Effector CD4-positive, alpha-beta T cell (primary cell): ENCODE measurements at regions not wholly inside any gene's neighbourhood (a gene's known extent, or its start where the extent isn't known, plus 50 kb on each side); places are given as distances from the start of the nearest gene placed in this dataset.
"Not testable (repeated sequence)": the region's sequence is repeated elsewhere in the genome, so short reads cannot be mapped to it uniquely, and the experiment has no call there.

Source experiments
- DNase-seq: peaks from one replicate; pipeline ENCODE4 v3.0.0-alpha.2; 2020

DNA sequence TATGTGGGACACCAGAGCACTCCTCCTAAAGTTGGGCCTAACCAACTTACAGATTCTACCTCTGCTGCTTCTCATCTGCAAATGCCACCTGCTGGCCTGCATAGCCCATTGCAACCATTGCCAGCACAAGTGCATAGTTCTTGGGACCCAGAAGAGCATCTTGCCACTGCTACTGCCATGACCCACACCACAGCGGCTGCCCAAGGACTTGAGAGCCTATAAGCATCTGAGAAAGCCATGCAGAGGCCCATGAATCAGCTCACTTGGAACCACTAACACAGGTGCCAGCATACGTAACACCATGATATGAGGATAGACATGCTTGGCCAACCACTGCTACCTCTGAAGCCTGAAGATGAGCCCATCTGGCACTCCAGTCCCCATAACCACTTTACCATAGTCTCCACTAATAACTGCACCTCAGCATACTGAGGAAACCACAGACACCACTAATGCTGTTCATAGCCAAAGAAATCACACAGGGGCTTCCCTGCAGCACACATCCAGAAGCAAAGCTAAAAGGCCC is 258.1 kb upstream of the AGTR2 start:
- no peak for DNase-seq

DNA sequence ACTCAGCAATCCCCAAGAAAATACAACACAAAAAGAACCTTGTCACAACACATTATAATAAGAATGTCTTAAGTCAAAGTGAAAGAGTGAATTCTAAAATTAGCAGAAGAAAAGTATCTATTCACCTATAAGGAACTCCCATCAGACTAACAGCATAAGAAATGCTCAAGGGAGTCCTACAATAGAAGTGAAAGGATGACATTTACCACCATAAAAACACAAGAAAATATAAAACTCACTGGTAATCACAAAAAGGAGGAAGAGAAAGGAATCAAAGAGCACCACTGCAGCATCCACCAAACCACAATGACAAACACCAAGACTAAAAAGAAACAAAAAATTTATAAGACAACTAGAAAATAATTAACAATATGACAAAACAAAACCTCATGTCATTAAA is 257.0 kb upstream of the AGTR2 start:
- no peak for DNase-seq

DNA sequence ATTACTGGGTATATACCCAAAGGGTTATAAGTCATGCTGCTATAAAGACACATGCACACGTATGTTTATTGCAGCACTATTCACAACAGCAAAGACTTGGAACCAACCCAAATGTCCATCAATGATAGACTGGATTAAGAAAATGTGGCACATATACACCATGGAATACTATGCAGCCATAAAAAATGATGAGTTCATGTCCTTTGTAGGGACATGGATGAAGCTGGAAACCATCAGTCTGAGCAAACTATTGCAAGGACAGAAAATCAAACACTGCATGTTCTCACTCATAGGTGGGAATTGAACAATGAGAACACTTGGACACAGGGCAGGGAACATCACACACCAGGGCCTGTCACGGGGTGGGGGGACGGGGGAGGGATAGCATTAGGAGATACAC is 254.9 kb upstream of the AGTR2 start:
- not testable (repeated sequence) for DNase-seq

DNA sequence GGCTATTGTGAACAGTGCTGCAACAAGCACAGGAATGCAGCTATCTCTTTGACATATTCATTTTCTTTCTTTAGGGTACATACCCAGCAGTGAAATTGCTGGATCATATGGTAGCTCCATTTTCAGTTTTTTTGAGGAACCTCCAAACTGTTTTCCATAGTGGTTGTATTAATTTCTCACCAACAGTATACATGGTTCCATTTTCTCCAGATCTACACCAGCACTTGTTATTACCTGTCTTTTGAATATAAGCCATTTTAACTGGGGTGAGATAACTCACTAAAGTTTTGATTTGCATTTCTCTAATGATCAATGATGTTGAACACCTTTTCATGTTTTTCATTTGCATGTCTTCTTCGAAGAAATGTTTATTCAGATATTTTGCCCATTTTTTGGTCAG is 241.1 kb upstream of the AGTR2 start:
- DNase-seq: no peak

DNA sequence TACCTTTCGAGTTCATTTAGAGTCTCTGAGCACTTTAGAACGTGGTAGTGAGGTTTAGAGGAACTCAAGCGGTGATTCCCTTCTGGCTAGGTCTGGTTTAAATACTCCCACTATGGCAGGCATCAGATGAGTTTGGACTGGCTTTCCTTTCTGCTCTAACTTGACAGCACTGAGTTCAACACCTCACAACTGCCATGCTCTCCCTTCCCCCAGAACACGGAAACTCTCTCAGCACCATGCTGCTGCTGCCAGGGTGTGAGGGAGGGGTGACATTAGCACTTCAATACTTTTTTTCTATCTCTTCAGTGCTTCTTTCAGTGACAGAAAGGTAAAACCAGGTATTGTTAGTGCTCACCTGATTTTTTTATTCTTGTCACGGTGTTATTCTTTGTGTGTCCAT is 234.5 kb upstream of the AGTR2 start:
- no peak for DNase-seq

DNA sequence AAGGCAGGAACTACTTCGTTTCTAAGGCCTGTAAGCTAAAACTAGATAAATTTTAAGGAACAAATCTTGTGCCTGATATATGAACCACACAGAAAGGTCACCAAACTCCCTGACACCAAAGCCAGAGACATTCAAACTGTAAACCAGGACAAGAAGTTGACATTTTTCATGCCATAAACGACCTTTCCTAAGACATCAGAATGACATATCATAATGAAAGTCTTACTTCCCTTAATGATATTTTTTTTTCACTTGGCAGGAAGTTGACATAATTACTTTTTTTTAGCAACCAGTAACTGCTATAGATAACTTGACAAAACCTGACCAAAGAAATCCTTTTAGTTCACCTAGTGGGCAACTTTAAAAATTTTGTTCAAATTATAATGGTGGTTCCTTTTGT is 231.5 kb upstream of the AGTR2 start:
- DNase-seq: no peak

DNA sequence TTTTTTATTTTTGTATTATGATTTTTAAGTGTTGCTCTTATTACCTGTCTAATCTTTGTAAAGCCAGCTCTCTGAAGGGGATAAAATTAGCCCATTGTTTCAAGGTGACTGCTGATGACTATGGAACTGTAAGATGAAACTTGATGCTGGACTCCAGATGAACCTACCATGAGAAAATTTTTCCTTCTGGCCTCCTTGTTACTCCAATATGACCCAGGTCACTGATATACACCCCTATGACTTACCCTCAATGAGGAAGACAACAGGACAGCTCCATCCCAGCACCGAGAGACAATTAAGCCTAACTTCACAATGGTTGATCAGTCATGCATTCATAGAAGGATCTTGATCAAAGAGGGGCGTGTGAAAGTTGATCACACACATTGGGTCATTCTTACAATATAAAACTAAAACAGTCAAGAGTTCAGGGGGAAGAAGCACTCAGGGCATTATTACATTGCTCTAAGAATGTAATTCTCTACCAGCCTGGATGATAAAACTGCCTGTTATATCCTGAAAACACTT is 230.8 kb upstream of the AGTR2 start:
- DNase-seq: no peak

DNA sequence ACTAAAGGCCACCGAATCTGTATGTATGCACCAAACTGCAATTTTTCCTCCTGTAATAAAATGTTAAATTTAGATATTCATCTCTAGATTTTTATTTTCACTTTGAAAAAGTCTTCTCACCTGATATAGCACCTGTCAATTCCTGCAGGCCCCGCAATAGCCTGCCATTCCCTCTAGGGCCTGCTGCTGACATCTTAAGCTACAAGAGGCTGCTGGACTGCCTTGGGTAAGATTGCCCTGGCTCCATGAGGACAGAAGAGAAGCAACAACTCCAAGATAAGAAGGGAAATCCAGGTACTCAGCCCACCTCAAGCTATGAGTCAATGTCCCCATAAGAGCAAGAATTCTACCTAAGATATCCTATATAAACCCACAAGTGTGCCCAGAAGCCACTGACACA is 230.2 kb upstream of the AGTR2 start:
- no peak for DNase-seq

DNA sequence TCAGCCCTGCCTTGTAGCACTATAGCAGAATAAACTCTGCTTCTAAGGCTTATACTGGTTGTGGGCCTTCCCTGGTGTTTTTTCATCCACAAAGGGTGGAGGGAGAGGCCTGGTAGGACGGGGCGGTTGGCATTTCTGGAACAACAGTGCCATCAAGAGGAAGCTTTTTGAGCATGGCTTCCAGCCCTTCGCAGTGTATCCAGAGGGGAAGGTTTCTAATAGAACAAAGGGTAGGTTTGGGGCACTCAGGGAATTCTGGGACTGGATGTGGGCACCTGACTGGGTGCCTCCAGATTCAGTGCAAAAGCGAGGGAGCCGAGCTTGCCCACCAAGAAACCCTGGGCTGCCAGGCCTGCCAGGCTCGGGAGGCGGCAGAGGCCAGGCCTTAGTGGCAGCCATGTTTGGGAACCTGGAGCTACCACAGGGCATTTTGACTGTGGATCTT is 229.6 kb upstream of the AGTR2 start:
- peak; percentile 27 for DNase-seq

DNA sequence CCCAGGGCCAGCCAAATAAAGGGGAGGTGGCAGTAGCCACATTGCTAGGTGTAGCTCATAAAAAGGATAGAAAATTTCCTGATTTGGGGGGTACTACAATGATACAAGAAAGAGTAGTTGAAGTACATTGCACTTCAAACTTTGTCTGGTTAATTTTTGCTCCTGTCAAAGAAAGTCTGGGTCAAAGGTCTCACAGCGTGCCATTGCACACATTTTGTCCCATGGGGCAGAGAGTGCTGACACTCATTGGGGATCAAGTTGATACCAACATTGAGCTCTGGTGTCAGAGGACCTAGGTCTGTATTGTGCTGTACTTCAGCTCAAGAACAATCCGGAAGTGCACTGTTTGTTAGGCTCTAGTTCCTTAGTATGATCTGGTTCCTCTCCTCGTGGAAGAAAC is 229.2 kb upstream of the AGTR2 start:
- no peak for DNase-seq

DNA sequence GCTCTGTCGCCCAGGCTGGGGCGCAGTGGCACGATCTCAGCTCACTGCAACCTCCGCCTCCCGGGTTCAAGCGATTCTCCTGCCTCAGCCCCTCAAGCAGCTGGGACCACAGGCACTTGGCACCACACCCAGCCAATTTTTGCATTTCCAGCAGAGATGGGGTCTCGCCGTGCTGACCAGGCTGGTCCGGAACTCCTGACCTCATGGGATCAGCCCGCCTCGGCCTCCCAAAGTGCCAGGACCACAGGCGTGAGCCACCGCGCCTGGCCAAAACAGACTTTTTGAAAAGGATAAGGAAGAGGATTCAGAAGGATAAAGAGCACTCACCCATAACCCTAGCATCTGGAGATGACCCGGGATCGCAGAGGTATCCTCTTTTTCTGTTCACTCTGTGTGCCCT is 224.5 kb upstream of the AGTR2 start:
- no peak for DNase-seq

DNA sequence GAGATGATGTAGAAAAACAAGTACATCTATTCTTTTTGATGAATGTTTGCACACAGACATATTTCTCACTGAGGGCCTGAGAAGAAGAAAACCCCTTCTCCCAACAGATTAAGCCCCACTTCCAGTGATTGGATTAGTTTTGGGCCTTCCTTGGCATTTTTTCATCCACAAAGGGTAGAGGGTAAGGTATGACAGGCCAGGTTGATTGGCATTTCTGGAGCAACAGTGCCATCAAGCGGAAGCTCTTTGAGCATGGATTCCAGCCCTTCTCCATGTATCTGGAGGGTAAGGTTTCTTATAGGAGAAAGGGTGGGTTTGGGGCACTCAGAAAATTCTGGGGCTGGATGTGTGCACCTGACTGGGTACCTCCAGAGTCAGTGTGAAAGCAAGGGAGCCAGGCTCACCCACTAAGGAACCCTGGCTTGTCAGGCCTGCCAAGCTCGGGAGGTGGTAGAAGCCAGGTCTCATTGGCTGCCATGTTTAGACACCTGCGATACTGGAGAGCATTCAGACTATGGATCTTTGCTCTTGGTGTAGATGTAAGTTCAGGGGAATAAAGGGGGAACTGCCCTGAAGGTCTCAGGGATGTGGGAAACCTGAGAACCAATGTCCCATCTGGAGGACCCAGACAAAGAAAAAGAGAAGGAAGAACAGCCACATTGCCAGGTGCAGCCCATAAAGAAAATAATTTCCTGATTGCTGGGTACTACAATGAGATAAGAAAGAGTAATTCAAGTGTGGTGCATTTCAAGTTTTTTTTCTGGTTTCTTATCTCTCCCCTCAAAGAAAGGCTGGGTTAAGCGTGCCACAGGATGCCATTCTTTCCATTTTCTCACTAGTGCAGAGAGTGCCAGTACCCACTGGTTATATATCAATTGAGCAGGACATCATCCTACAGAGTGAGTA is 222.3 kb upstream of the AGTR2 start:
- DNase-seq: no peak

DNA sequence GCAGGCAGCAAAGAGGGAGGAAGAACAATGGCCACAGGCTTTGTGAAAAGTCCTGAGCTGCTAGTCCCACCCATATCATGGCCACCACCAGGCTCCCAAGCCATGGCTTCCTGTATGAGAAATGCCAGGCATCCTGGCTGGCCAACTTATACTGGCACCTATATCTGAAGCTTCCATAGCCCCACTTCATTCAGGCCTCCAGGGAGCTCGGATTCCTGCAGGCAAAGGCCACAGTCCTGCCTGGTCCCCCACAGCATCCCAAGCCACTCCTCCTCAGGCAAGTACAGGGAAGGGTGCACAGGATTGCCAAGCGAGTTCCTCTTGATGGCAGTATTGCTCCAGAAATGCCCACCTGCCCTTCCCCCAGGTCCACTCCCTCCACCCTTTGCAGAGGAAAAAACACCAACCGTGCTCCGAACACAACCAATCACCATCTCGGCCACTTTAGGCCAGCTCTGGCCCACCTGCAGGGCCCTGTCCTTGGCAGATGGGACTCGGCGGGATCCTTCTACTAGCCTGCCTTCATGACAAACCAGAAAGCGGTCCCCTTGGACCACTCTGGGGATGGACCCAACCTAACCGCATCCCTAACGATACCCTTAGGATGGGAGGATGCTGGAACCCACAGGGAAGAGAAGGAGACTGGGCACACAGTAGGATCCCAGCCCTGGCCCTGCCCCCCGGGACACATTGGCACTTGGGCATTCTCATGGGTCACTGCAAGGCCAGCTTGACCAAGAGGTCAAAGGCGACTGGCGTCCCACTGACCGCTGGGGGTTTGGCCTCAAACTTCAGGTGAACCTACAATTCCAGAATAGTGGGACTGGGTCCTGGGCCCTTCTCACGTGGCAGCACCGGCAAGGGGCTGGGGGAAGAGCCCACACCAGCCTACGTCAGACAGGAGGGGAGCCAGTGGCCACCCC is 220.4 kb upstream of the AGTR2 start:
- DNase-seq: no peak

DNA sequence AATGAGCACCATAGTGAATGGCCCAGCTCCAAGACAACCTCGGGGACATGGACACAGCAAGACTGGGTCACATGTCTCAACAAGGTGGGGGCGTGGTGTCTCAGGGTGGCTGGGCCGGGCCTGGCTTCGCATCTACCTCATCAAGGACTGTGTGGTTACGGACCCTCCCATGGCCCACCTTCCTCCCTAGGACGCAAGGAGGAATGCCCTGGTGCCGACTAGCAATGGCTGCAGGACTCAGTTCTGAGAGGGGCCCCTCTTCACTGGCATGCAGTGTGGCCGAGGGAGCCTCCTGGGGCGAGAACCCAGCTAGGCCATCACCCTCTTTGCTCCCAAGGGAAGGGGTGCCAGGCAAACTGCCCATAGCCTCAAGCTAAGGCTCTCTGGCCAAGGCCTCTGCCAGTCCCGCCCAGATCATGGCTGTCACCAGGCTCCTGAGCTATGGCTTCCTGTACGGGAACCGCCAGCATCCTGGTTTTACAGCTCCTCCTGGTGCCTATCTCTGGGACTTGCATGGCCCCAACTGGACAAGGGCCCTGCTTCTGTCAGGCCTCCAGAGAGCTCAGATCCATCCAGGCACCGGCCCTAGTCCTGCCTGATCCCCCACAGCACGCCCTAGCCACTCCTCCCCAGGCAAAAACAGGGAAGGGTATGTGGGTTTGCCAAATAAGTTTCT is 218.0 kb upstream of the AGTR2 start:
- no peak for DNase-seq

DNA sequence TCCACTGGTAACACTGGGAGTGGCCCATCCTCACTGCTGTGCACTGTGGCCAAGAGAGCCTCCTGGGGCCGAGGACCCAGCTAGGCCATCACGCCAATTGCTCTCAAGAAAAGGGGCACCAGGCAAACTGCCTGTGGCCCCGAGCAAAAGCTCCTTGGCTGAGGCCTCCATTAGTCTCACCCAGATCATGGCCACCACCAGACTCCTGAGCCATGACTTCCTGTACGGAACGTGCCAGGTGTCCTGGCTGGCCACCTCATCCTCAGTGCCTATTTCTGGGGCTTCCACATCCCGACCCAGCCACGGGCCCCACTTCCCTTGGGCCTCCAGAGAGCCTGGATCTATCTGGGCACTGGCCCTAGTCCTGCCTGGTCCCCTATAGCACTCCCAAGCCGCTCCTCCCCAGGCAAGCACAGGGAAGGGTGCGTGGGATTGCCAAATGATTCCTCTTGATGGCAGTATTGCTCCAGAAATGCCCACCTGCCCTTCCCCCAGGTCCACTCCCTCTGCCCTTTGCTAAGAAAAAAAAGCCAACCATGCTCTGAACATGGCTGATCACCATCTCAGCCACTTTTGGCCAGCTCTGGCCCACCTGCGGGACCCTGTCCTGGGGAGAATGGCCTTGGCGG is 212.6 kb upstream of the AGTR2 start:
- no peak for DNase-seq

DNA sequence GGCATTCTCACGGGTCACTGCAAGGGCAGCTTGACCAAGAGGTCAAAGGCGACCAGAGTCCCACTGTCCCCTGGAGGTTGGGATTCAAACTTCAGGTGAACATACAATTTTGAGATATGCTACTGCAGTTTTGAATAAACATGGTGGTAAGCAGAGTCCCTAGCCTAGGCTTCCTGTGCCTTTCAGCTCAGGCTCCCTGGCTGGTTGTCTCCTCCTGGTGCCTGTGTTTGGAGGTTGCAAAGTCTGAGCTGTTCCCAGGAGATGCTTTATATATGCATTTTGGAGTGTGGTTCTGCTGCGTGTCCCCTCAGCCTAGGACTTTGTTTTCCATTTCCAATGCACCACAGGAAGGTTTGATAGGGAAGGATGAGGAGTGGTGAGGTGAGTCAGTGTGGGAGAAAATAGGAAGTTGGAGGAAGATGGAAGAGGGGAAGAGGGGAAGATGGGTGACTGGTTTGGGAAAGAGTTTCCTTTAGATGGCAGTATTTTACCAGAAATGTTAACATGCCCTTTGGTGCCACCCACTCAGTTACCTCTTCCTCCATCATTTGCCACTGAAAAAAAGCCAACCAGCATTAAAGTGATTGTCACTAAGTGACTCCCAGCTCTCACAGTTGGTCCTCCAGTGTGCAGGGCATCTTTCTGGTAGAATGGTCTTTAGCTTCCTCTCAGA is 211.7 kb upstream of the AGTR2 start:
- DNase-seq: no peak

DNA sequence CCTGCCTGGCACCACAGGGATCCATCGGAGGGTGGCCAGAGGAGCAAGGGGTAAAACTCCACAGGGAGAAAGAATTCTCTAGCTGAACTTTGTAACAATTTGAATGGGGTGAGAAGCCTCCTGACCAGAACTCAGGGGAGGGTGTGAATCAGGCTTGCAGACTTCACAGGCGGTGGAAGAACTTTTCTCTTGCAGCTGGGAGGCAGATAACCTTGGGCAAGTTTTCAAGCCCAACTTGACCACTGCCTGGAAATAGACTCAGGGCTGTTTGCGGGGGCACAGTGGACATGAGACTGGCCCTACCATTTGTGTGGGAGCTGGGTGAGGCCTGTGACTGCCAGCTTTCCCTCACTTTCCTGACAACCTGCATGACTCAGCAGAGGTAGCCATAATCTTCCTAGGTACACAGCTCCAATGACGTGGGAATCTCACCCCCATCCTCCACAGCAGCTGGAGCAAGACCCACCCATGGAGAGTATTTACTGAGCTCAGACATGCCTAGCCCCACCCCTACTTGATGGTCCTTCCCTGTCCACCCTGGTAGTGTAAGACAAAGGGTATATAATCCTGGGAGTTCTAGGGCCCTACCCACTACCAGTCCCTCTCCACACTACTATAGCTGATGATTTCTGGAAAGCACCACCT is 210.0 kb upstream of the AGTR2 start:
- no peak for DNase-seq

DNA sequence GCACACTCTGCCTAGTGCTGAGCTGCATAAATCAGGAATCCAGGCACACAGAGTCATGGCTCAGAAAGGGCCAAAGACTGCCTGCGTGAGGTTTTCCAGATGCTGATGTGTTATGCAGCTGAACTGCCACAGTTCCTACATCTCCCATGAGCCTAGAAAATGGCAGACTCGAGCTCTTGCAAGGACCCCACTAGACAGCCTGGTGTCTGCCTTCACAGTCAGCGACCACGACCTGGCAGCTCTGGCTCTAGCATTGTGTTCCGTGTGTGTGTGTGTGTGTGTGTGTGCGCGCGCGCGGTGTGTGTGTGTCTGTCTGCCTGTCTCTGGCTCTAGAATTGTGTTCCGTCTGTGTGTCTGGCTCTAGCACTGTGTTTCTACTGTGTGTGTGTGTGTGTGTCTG is 203.6 kb upstream of the AGTR2 start:
- DNase-seq: no peak

DNA sequence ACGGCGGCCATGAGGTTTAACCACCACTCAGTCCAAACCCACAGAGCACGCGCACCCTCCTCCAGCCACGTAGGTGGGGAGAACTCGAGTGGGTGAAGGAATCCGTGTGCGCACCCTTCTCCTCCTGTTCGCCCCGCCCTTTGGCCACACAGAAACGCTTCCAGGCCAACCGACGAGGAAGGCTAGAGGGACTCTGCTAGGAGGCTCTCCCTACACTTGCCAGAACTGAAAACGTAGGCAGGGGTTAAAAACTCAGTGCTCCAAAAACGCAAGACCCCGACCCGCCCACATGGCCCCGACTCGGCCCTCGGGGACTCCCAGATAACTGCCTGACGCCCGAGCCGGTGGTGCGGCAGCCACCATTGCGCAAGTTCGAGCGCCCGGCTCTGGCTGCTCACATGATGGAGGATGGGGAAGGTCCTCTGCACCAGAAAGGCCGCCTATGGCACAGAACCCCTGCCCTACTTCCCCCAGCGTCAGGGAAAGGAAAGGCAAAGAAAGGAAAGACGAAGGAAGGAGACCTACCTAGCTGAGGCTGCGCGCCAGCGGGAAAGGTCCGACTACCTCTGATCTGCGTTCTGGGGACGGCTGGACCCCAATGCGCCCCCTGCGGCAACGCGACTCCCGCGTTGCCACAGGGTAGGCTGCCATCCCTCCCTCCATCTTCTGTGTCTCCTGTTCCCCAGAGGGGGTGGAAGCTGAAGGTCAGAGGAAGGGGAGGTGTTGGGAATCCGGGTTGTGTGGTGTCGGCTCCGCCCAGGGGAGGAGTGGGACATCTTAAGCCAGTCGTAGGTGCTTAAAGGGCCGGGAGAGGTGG is 201.9 kb upstream of the AGTR2 start:
- no peak for DNase-seq

DNA sequence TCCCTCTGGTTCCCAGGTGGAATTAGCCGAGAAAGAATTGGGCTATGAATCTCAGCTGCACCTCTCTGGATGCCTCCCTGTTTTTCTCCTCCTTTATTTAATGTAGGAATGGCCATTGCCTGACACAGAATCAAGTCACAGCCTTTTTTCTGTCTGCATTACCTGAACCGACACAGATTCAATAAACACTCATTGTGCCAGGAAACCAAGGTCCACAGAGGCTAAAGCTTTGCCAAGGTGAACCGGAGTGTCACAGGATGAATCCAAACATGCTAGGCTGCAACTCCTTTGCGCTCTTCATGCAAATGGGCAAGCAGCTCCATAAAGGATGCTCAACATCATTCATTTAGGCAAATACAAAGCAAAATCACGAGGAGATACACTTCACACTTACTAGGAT is 199.8 kb upstream of the AGTR2 start:
- DNase-seq: no peak
